Thyroid gland (tissue), 4 donors: ENCODE measurements at regions not wholly inside any gene's neighbourhood (a gene's known extent, or its start where the extent isn't known, plus 50 kb on each side); places are given as distances from the start of the nearest gene placed in this dataset.

Experiments
- CTCF ChIP-seq, 6 experiments: fragments of 200-600 bp in 3 of 6; fragments of 450-650 bp in 3 of 6; sonication (generic) in 3 of 6; IDR thresholded peaks; one replicate each; pipeline ENCODE4 v1.5.1; 2016 to 2019; ENCODE audit warnings: antibody characterized with exemption in 6 of 6, mild to moderate bottlenecking in 2 of 6, inconsistent platforms in 1 of 6, moderate library complexity in 1 of 6
- POLR2A ChIP-seq, 2 donors: fragments of 450-650 bp; IDR thresholded peaks; one replicate each; pipeline ENCODE4 v1.6.1; 2017; ENCODE audit warnings: antibody characterized with exemption in 2 of 2, mild to moderate bottlenecking in 2 of 2, moderate library complexity in 1 of 2

- no peak for TF ChIP-seq CTCF (IDR thresholded peaks at IDR 0.05)
- TF ChIP-seq POLR2A (IDR thresholded peaks at IDR 0.05) = no peak
Observed at GRCh38 chr19:28245937-28246336, 967.0 kb downstream of the UQCRFS1 start.
